B cell (primary cell): ENCODE measurements at regions not wholly inside any gene's neighbourhood (a gene's known extent, or its start where the extent isn't known, plus 50 kb on each side); places are given as distances from the start of the nearest gene placed in this dataset.
"Not testable (repeated sequence)": the region's sequence is repeated elsewhere in the genome, so short reads cannot be mapped to it uniquely, and the experiment has no call there.

ENCODE experiments used
- ATAC-seq: fragments of 200-7000 bp; cut with Tn5 transposase; one replicate; pipeline ENCODE4 v1.10.0; 2021; ENCODE audit warnings: low read depth, mild to moderate bottlenecking, moderate number of reproducible peaks, moderate library complexity
- CTCF ChIA-PET: fragments of 350-600 bp; sonication (Branson Sonifier 250); formaldehyde crosslinking; loops from one replicate; lab custom pipeline; 2021; ENCODE audit warnings: antibody characterized with exemption, inconsistent platforms; lab: Charles Lee
- POLR2A ChIA-PET: fragments of 350-600 bp; sonication (Branson Sonifier 250); formaldehyde crosslinking; loops from one replicate; lab custom pipeline; 2021; ENCODE audit warnings: antibody characterized with exemption; lab: Charles Lee
- DNase-seq: peaks from one replicate; pipeline ENCODE4 v3.0.0; 2013
- H2AFZ ChIP-seq: 2 replicates; pipeline ENCODE4 v1.6.1; 2012; ENCODE audit warnings: mild to moderate bottlenecking, low read depth, low read length; ENCODE audit not compliant: insufficient read depth, poor library complexity, severe bottlenecking
- H3K27ac ChIP-seq, 2 donors: 1 replicate in 1 of 2; 2 replicates in 1 of 2; pipeline ENCODE4 v1.5.1; 2012 to 2013; ENCODE audit warnings: low read length in 2 of 2, mild to moderate bottlenecking in 2 of 2, moderate library complexity in 1 of 2
- H3K27me3 ChIP-seq, 4 experiments: fragments of 200-600 bp in 1 of 4; sonication (generic) in 1 of 4; replicated peaks in 1 of 4; 1 replicate in 2 of 4; 2 replicates in 2 of 4; pipeline versions ENCODE4 v1.6.1 to v1.7.0; 2013 to 2016; ENCODE audit warnings: low read length in 3 of 4, mild to moderate bottlenecking in 2 of 4, mixed read lengths in 1 of 4, moderate library complexity in 1 of 4; ENCODE audit not compliant: insufficient read depth in 4 of 4, control insufficient read depth in 3 of 4; ENCODE audit errors: control extremely low read depth in 1 of 4
- H3K36me3 ChIP-seq, 2 experiments: replicated peaks in 1 of 2; 1 replicate in 1 of 2; 2 replicates in 1 of 2; pipeline versions ENCODE4 v1.6.1 to v1.7.1; 2013; ENCODE audit warnings: low read length in 1 of 2; ENCODE audit not compliant: insufficient read depth in 2 of 2, control insufficient read depth in 1 of 2; ENCODE audit errors: control extremely low read depth in 1 of 2, extremely low read depth in 1 of 2
- H3K4me1 ChIP-seq, 2 donors: fragments of 200-600 bp in 1 of 2; sonication (generic) in 1 of 2; 1 replicate in 1 of 2; 2 replicates in 1 of 2; pipeline versions ENCODE4 v1.5.1 to v1.6.1; 2013 to 2017; ENCODE audit warnings: low read length in 2 of 2; ENCODE audit not compliant: control insufficient read depth in 2 of 2, insufficient read depth in 2 of 2
- H3K4me2 ChIP-seq: replicated peaks from 2 replicates; pipeline ENCODE3; 2012; ENCODE audit warnings: mild to moderate bottlenecking, low read depth, low read length; ENCODE audit not compliant: poor library complexity, severe bottlenecking
- H3K4me3 ChIP-seq, 5 experiments: fragments of 200-600 bp in 1 of 5; sonication (generic) in 1 of 5; 1 replicate in 3 of 5; 2 replicates in 2 of 5; pipeline versions ENCODE4 v1.5.1 to v1.7.0; 2011 to 2016; ENCODE audit warnings: low read length in 4 of 5, mild to moderate bottlenecking in 4 of 5, low read depth in 2 of 5, control low read depth in 1 of 5, moderate library complexity in 1 of 5; ENCODE audit not compliant: insufficient read depth in 1 of 5; ENCODE audit errors: control extremely low read depth in 1 of 5, extremely low read depth in 1 of 5
- H3K79me2 ChIP-seq: fragments of 200-600 bp; sonication (generic); one replicate; pipeline ENCODE4 v1.6.0; 2016; ENCODE audit warnings: low read length; ENCODE audit not compliant: control insufficient read depth, insufficient read depth
- H3K9ac ChIP-seq: fragments of 200-600 bp; sonication (generic); 2 replicates; pipeline ENCODE4 v1.6.1; 2017; ENCODE audit warnings: mild to moderate bottlenecking, low read length, moderate library complexity
- H3K9me3 ChIP-seq, 3 donors: one replicate each; pipeline versions ENCODE4 v1.6.1 to v1.7.1; 2013; ENCODE audit warnings: low read length in 2 of 3; ENCODE audit not compliant: control insufficient read depth in 2 of 3, insufficient read depth in 1 of 3; ENCODE audit errors: control extremely low read depth in 1 of 3
- H4K20me1 ChIP-seq: 2 replicates; pipeline ENCODE4 v1.6.0; 2012; ENCODE audit warnings: mild to moderate bottlenecking, low read length; ENCODE audit not compliant: insufficient read depth, control insufficient read depth, poor library complexity, severe bottlenecking
- H3K27ac Mint-ChIP-seq: one replicate; pipeline ENCODE4 v1.8.0; 2021; ENCODE audit warnings: mixed read lengths
- H3K27me3 Mint-ChIP-seq: one replicate; pipeline ENCODE4 v1.8.0; 2021; ENCODE audit warnings: mixed read lengths
- H3K4me1 Mint-ChIP-seq: one replicate; pipeline ENCODE4 v1.8.0; 2021; ENCODE audit warnings: mixed read lengths
- H3K4me3 Mint-ChIP-seq: one replicate; pipeline ENCODE4 v1.8.0; 2021; ENCODE audit warnings: mixed read lengths
- H3K9me3 Mint-ChIP-seq: one replicate; pipeline ENCODE4 v1.8.0; 2022; ENCODE audit warnings: mixed read lengths; ENCODE audit not compliant: insufficient read depth
- EZH2 ChIP-seq: IDR thresholded peaks from 2 replicates; pipeline ENCODE4 v1.6.1; 2012; ENCODE audit warnings: borderline replicate concordance, low read depth, mild to moderate bottlenecking, moderate library complexity, low read length; ENCODE audit not compliant: insufficient read depth, poor library complexity, severe bottlenecking
- WGBS: methylation state at CpG from one replicate; pipeline ENCODE4 v1.1.5; 2013; ENCODE audit warnings: missing lambda C conversion rate; ENCODE audit not compliant: insufficient coverage; 5-methylcytosine and 5-hydroxymethylcytosine counted together
- intact Hi-C: fragments of 100-400 bp; cut with micrococcal nuclease; formaldehyde crosslinking; loops from one replicate; pipeline ENCODE4 v1.10.0; 2022
- TF ChIP-seq, protein P1 (sequence below): fragments of 200-600 bp; IDR thresholded peaks from one replicate; pipeline ENCODE4 v1.8.0; 2022; ENCODE audit warnings: antibody characterized with exemption, mild to moderate bottlenecking

DNA sequence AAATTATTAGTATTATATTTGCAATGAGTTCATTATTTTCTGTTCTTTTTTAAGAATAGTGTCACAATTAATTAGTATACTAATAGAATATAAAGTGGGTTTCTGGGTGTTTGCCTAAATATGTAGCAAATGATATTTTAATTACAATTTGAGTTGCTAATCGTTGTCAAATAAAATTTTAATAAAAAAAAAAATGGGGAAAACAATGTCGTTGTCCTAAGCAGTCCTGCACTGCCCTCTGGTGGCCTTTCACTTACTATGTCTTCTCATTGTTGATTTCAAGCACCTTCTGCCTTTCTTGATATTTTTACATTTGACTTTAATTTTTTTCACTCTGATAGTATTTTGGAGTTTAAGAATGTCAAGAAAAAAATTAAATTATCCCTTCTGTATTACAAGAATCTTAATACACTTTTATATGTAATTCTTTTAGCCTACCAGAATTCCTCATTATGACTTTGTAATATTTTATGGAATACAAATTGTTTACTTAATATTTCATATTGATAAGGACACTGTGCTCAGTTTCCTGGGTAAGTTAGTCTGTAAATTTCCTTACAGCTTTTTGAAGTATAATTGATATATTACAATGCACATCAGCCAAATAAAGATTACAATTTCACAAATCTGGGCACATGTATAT, 104.5 kb upstream of the FMN2 start:
- Histone ChIP-seq H3K4me1 (no peaks in the 10 kb centered on the region), H3K27me3 (no peaks in the 10 kb centered on the region), H3K79me2 (no peaks in the 10 kb centered on the region), H3K9ac (no peak overlapping the region), H2AFZ (no peak overlapping the region), H3K4me2 (no peak overlapping the region), H3K9me3 (peaks cover 1 to 22% (median 16%) of the 10 kb centered on the region in 3 donors), H3K36me3 (no peaks in the 10 kb centered on the region), H4K20me1 (no peaks in the 10 kb centered on the region), H3K27ac (no peak overlapping the region), H3K4me3 (no peak overlapping the region)
- DNase-seq, result no peak
- POLR2A ChIA-PET, result no interaction called here
- TF ChIP-seq EZH2, result no peak
- TF ChIP-seq, protein P1, sequence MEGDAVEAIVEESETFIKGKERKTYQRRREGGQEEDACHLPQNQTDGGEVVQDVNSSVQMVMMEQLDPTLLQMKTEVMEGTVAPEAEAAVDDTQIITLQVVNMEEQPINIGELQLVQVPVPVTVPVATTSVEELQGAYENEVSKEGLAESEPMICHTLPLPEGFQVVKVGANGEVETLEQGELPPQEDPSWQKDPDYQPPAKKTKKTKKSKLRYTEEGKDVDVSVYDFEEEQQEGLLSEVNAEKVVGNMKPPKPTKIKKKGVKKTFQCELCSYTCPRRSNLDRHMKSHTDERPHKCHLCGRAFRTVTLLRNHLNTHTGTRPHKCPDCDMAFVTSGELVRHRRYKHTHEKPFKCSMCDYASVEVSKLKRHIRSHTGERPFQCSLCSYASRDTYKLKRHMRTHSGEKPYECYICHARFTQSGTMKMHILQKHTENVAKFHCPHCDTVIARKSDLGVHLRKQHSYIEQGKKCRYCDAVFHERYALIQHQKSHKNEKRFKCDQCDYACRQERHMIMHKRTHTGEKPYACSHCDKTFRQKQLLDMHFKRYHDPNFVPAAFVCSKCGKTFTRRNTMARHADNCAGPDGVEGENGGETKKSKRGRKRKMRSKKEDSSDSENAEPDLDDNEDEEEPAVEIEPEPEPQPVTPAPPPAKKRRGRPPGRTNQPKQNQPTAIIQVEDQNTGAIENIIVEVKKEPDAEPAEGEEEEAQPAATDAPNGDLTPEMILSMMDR, result peak; percentile 50
- H3K27ac Mint-ChIP-seq, result no peak overlapping the region
- peaks cover 4% of the 10 kb centered on the region for H3K9me3 Mint-ChIP-seq
- intact Hi-C loops, result no loop called here
- H3K4me1 Mint-ChIP-seq, result no peaks in the 10 kb centered on the region
- CTCF ChIA-PET, result no interaction called here
- no peak overlapping the region for H3K4me3 Mint-ChIP-seq
- no peak for ATAC-seq
- no peaks in the 10 kb centered on the region for H3K27me3 Mint-ChIP-seq
- WGBS, result no CpG with 5 or more reads among the region's 2 CpGs

DNA sequence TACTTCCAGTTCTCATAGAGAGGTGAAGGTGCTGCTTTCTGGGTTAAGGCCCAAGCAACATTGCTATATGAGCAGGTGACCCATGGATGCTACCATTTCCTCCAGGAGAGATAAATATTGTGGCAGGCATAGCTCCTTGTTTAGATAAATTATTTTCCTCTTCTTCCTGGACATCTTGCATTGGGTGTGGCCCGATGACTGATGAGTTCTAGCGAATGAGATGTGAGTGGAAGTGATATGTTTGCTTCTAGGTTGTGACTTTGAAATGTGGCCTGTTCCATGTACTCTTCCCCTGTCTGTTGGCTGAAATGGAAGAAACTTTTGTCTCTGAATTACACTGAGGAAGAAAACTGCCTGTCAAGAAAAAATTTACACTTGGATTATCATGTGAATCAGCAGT, 101.7 kb upstream of the FMN2 start:
- CTCF ChIA-PET, result no interaction called here
- no peak for DNase-seq
- H3K4me3 ChIP-seq, result no peak overlapping the region
- TF ChIP-seq, protein P1, result no peak
- no peak for TF ChIP-seq EZH2
- no peak overlapping the region for H3K9ac ChIP-seq
- H3K79me2 ChIP-seq, result no peaks in the 10 kb centered on the region
- H3K4me2 ChIP-seq, result no peak overlapping the region
- H4K20me1 ChIP-seq, result no peaks in the 10 kb centered on the region
- H3K27me3 ChIP-seq, result no peaks in the 10 kb centered on the region
- no peaks in the 10 kb centered on the region for H3K36me3 ChIP-seq
- intact Hi-C loops, result no loop called here
- no peak for ATAC-seq
- H3K4me1 ChIP-seq, result no peaks in the 10 kb centered on the region
- Mint-ChIP-seq H3K27me3 (no peaks in the 10 kb centered on the region), H3K27ac (no peak overlapping the region), H3K9me3 (peaks cover 4% of the 10 kb centered on the region), H3K4me1 (no peaks in the 10 kb centered on the region), H3K4me3 (no peak overlapping the region)
- peaks cover 1 to 14% (median 13%) of the 10 kb centered on the region in 3 donors for H3K9me3 ChIP-seq
- POLR2A ChIA-PET, result no interaction called here
- H2AFZ ChIP-seq, result no peak overlapping the region
- WGBS, result 80% methylated on average over 1 of the region's 2 CpGs
- no peak overlapping the region for H3K27ac ChIP-seq

DNA sequence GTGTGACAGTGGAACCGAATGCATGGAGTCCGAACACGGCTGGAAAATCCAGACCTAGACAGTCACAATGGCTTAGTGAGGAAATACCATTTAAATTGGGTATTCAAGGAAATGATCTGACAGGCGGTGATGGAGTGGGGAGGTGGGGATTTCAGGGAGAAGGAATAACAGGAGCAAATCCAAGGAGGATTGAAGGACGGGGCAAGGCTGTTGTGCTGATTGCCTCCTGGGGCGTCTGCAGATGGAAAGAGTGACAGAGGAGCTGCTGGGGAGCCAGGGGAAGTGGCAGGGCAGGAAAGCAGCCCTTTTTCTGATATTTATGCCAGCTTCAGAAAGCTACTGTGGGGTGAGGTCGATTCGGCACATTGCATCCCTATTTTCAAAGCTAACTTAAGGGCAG, 99.1 kb upstream of the FMN2 start:
- DNase-seq, H3K79me2 ChIP-seq, H3K9ac ChIP-seq, H3K9me3 ChIP-seq, H2AFZ ChIP-seq, H3K4me1 ChIP-seq, H3K27ac ChIP-seq, intact Hi-C loops, H3K27me3 ChIP-seq, H3K4me2 ChIP-seq, H4K20me1 ChIP-seq, POLR2A ChIA-PET, H3K4me3 ChIP-seq, H3K9me3 Mint-ChIP-seq, H3K4me1 Mint-ChIP-seq, CTCF ChIA-PET, H3K36me3 ChIP-seq, ATAC-seq, H3K27ac Mint-ChIP-seq, H3K4me3 Mint-ChIP-seq: not testable (repeated sequence)
- WGBS, result 85% methylated on average over 3 of the region's 8 CpGs
- peaks cover 13% of the 10 kb centered on the region for H3K27me3 Mint-ChIP-seq
